Mucosa of descending colon (tissue), 3 donors: ENCODE measurements at regions not wholly inside any gene's neighbourhood (a gene's known extent, or its start where the extent isn't known, plus 50 kb on each side); places are given as distances from the start of the nearest gene placed in this dataset.

Experiments
- ATAC-seq: fragments of 200-7000 bp; cut with Tn5 transposase; one replicate; pipeline ENCODE4 v1.9.1; 2020; ENCODE audit warnings: mild to moderate bottlenecking, moderate library complexity
- DNase-seq, 3 donors: peaks; one replicate each; pipeline ENCODE4 v3.0.0-alpha.2; 2020
- H3K36me3 ChIP-seq: fragments of 200-600 bp; one replicate; pipeline ENCODE4 v1.8.0; 2021; ENCODE audit warnings: low read depth, mild to moderate bottlenecking
- H3K4me1 ChIP-seq: fragments of 200-600 bp; one replicate; pipeline ENCODE4 v1.8.0; 2021; ENCODE audit warnings: low read depth, mild to moderate bottlenecking
- H3K4me3 ChIP-seq: fragments of 200-600 bp; one replicate; pipeline ENCODE4 v1.8.0; 2021; ENCODE audit warnings: mild to moderate bottlenecking
- H3K9me3 ChIP-seq: fragments of 200-600 bp; one replicate; pipeline ENCODE4 v1.8.0; 2021; ENCODE audit warnings: mild to moderate bottlenecking
- intact Hi-C, 2 donors: fragments of 100-400 bp; cut with DNase I in 1 of 2; cut with micrococcal nuclease in 1 of 2; formaldehyde crosslinking; loops; one replicate each; pipeline versions ENCODE4 v1.11.0 to v1.11.1; 2022; cut with DNase I, micrococcal nuclease
- TF ChIP-seq, protein P1 (sequence below): fragments of 200-600 bp; IDR thresholded peaks from one replicate; pipeline ENCODE4 v1.8.0; 2022; ENCODE audit warnings: antibody characterized with exemption, mild to moderate bottlenecking
- donor health status: DM: no; HTN: no; CAD: no; lungs with moderate emphysema.
- donor health status: DM: no; HTN: no; CAD: no.
- donor health status: DM: no; HTN: yes; CAD: no.

- H3K9me3 ChIP-seq, result no peaks in the 10 kb centered on the region
- H3K36me3 ChIP-seq, result no peaks in the 10 kb centered on the region
- no peak for DNase-seq
- no peak overlapping the region for H3K4me3 ChIP-seq
- intact Hi-C loops, result no loop called here
- TF ChIP-seq, protein P1, sequence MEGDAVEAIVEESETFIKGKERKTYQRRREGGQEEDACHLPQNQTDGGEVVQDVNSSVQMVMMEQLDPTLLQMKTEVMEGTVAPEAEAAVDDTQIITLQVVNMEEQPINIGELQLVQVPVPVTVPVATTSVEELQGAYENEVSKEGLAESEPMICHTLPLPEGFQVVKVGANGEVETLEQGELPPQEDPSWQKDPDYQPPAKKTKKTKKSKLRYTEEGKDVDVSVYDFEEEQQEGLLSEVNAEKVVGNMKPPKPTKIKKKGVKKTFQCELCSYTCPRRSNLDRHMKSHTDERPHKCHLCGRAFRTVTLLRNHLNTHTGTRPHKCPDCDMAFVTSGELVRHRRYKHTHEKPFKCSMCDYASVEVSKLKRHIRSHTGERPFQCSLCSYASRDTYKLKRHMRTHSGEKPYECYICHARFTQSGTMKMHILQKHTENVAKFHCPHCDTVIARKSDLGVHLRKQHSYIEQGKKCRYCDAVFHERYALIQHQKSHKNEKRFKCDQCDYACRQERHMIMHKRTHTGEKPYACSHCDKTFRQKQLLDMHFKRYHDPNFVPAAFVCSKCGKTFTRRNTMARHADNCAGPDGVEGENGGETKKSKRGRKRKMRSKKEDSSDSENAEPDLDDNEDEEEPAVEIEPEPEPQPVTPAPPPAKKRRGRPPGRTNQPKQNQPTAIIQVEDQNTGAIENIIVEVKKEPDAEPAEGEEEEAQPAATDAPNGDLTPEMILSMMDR, result no peak
- no peaks in the 10 kb centered on the region for H3K4me1 ChIP-seq
- ATAC-seq, result no peak
Observed at GRCh38 chr18:11506856-11507255, 102.5 kb upstream of the SLC35G4 start.

GRCh38 chr18:11505993-11506392, 103.4 kb upstream of the SLC35G4 start:
- intact Hi-C loops, result no loop called here
- H3K4me1 ChIP-seq, result no peaks in the 10 kb centered on the region
- TF ChIP-seq, protein P1, result no peak
- ATAC-seq (no peak), DNase-seq (no peak)
- H3K4me3 ChIP-seq, result no peak overlapping the region
- no peaks in the 10 kb centered on the region for H3K9me3 ChIP-seq
- H3K36me3 ChIP-seq, result no peaks in the 10 kb centered on the region

GRCh38 chr18:11504962-11505361, 104.4 kb upstream of the SLC35G4 start:
- Histone ChIP-seq H3K4me3 (no peak overlapping the region), H3K4me1 (no peaks in the 10 kb centered on the region), H3K36me3 (no peaks in the 10 kb centered on the region), H3K9me3 (no peaks in the 10 kb centered on the region)
- intact Hi-C loops, result no loop called here
- TF ChIP-seq, protein P1, result no peak
- ATAC-seq (no peak), DNase-seq (no peak)

- Histone ChIP-seq H3K36me3 (no peaks in the 10 kb centered on the region), H3K4me1 (no peaks in the 10 kb centered on the region), H3K9me3 (no peaks in the 10 kb centered on the region), H3K4me3 (no peak overlapping the region)
- DNase-seq (no peak), ATAC-seq (no peak)
- intact Hi-C loops, result no loop called here
- TF ChIP-seq, protein P1, result no peak
Observed at GRCh38 chr18:11502368-11502767, 107.0 kb upstream of the SLC35G4 start.

DNA sequence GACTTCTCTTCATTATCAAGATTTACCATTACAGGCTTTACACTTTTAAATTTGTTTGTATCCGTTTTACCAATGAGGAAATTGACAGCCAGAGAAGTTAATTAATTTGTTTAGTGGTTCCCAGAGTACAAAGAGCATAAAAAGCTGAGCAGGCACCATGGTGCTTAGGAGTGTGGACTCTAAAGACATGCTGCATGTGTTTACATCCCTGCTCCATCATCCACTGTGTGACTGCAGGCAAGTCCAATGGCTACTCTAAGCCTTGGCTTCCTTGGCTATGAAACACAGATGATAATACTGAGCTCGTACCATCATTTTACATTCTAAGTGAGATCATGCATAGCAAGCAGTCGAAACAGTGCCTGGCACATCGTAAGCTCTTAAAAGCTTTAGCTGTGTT, 108.0 kb upstream of the SLC35G4 start:
- no peaks in the 10 kb centered on the region for H3K4me1 ChIP-seq
- intact Hi-C loops, result no loop called here
- H3K9me3 ChIP-seq, result no peaks in the 10 kb centered on the region
- TF ChIP-seq, protein P1, result no peak
- no peak for ATAC-seq
- no peak for DNase-seq
- no peaks in the 10 kb centered on the region for H3K36me3 ChIP-seq
- no peak overlapping the region for H3K4me3 ChIP-seq
